IMR-90 (cell line): ENCODE measurements at regions not wholly inside any gene's neighbourhood (a gene's known extent, or its start where the extent isn't known, plus 50 kb on each side); places are given as distances from the start of the nearest gene placed in this dataset.

Experiments
- ATAC-seq: fragments of 200-7000 bp; cut with Tn5 transposase; 2 replicates; pipeline ENCODE4 v1.9.1; 2020; ENCODE audit warnings: low read depth, mild to moderate bottlenecking, moderate library complexity
- BruUV-seq: library from RNA; stranded (reverse); fragments of 400-500 nt; replicated peaks from 2 replicates; lab custom pipeline; 2021; lab: Mats Ljungman, UMichigan
- CTCF ChIA-PET: fragments of 300-600 bp; formaldehyde crosslinking; extraction: SDS; loops from one replicate; lab custom pipeline; 2021; ENCODE audit warnings: antibody characterized with exemption; lab: Yijun Ruan, JAX
- POLR2A ChIA-PET: fragments of 300-600 bp; sonication (Branson Sonifier 250); formaldehyde crosslinking; loops from one replicate; lab custom pipeline; 2022; ENCODE audit warnings: antibody characterized with exemption; ENCODE audit not compliant: unreplicated experiment; lab: Charles Lee
- DNase-seq: peaks from one replicate; pipeline ENCODE4 v3.0.0; 2013
- H2AFZ ChIP-seq: replicated peaks from 2 replicates; pipeline ENCODE3; 2013; ENCODE audit warnings: low read length, mild to moderate bottlenecking; ENCODE audit not compliant: poor library complexity
- H2AK5ac ChIP-seq: 2 replicates; pipeline ENCODE4 v1.6.1; 2013; ENCODE audit warnings: low read depth, low read length, inconsistent platforms
- H2AK9ac ChIP-seq: replicated peaks from 2 replicates; pipeline ENCODE3; 2013; ENCODE audit warnings: mild to moderate bottlenecking, low read depth, low read length, moderate library complexity; ENCODE audit not compliant: poor library complexity
- H2BK120ac ChIP-seq: 2 replicates; pipeline ENCODE4 v1.6.1; 2013; ENCODE audit warnings: low read depth, low read length, inconsistent platforms
- H2BK15ac ChIP-seq: 3 replicates; pipeline ENCODE4 v1.6.1; 2013; ENCODE audit warnings: low read depth, low read length, inconsistent platforms
- H2BK20ac ChIP-seq: 2 replicates; pipeline ENCODE4 v1.6.1; 2013; ENCODE audit warnings: low read depth, mild to moderate bottlenecking, inconsistent platforms, low read length, moderate library complexity
- H2BK5ac ChIP-seq: 2 replicates; pipeline ENCODE4 v1.6.1; 2013; ENCODE audit warnings: mild to moderate bottlenecking, low read depth, low read length, inconsistent platforms; ENCODE audit not compliant: poor library complexity, severe bottlenecking
- H3K14ac ChIP-seq: replicated peaks from 2 replicates; pipeline ENCODE4 v1.6.1; 2013; ENCODE audit warnings: low read depth, low read length, inconsistent platforms
- H3K18ac ChIP-seq: 2 replicates; pipeline ENCODE4 v1.6.1; 2013; ENCODE audit warnings: low read depth, low read length, control low read depth
- H3K23ac ChIP-seq: 2 replicates; pipeline ENCODE4 v1.6.1; 2013; ENCODE audit warnings: low read depth, low read length, inconsistent platforms
- H3K27ac ChIP-seq: 2 replicates; pipeline ENCODE4 v1.5.1; 2013; ENCODE audit warnings: mild to moderate bottlenecking, control low read depth, low read length; ENCODE audit not compliant: insufficient read depth
- H3K27me3 ChIP-seq: 2 replicates; pipeline ENCODE4 v1.6.1; 2013; ENCODE audit warnings: low read length; ENCODE audit not compliant: control insufficient read depth, insufficient read depth
- H3K36me3 ChIP-seq: 2 replicates; pipeline ENCODE4 v1.6.1; 2013; ENCODE audit warnings: low read length, mixed read lengths; ENCODE audit not compliant: control insufficient read depth, insufficient read depth
- H3K4ac ChIP-seq: 2 replicates; pipeline ENCODE4 v1.6.1; 2013; ENCODE audit warnings: low read depth, low read length, inconsistent platforms
- H3K4me1 ChIP-seq: 2 replicates; pipeline ENCODE4 v1.6.1; 2013; ENCODE audit warnings: low read length, mixed read lengths; ENCODE audit not compliant: control insufficient read depth, insufficient read depth
- H3K4me2 ChIP-seq: 2 replicates; pipeline ENCODE4 v1.6.1; 2013; ENCODE audit warnings: low read depth, mild to moderate bottlenecking, control low read depth, low read length, moderate library complexity
- H3K4me3 ChIP-seq: 2 replicates; pipeline ENCODE4 v1.5.1; 2013; ENCODE audit warnings: low read depth, mild to moderate bottlenecking, control low read depth, low read length, moderate library complexity; ENCODE audit not compliant: insufficient read depth
- H3K56ac ChIP-seq: 2 replicates; pipeline ENCODE4 v1.6.1; 2013; ENCODE audit warnings: low read length, inconsistent platforms; ENCODE audit not compliant: insufficient read depth; ENCODE audit errors: extremely low read depth
- H3K79me1 ChIP-seq, 2 experiments: 2 replicates each; pipeline ENCODE4 v1.6.1; 2013; ENCODE audit warnings: low read length in 2 of 2, inconsistent platforms in 1 of 2, low read depth in 1 of 2
- H3K9ac ChIP-seq: 2 replicates; pipeline ENCODE4 v1.6.1; 2013; ENCODE audit warnings: low read depth, low read length, control low read depth
- H3K9me1 ChIP-seq: 2 replicates; pipeline ENCODE4 v1.6.1; 2013; ENCODE audit warnings: low read length, inconsistent platforms; ENCODE audit not compliant: insufficient read depth
- H3K9me3 ChIP-seq: 2 replicates; pipeline ENCODE4 v1.6.1; 2013; ENCODE audit warnings: low read length; ENCODE audit not compliant: control insufficient read depth, insufficient read depth
- H4K20me1 ChIP-seq: 2 replicates; pipeline ENCODE4 v1.6.1; 2013; ENCODE audit warnings: low read length, inconsistent platforms; ENCODE audit not compliant: insufficient read depth
- H4K5ac ChIP-seq: 2 replicates; pipeline ENCODE4 v1.6.1; 2013; ENCODE audit warnings: mild to moderate bottlenecking, low read depth, low read length, control low read depth
- H4K8ac ChIP-seq, 2 experiments: 2 replicates each; pipeline ENCODE4 v1.6.1; 2013; ENCODE audit warnings: low read depth in 2 of 2, low read length in 2 of 2, control low read depth in 1 of 2, inconsistent platforms in 1 of 2
- H4K91ac ChIP-seq: 2 replicates; pipeline ENCODE4 v1.6.1; 2013; ENCODE audit warnings: low read depth, low read length, inconsistent platforms; ENCODE audit not compliant: insufficient read depth
- BHLHE40 ChIP-seq: fragments of 150-350 bp; IDR thresholded peaks from 2 replicates; pipeline ENCODE4 v1.6.1; 2016; ENCODE audit warnings: mild to moderate bottlenecking, low read depth, low read length
- FOS ChIP-seq: fragments of 150-350 bp; IDR thresholded peaks from 2 replicates; pipeline ENCODE4 v1.6.1; 2016; ENCODE audit warnings: low read depth, low read length
- MAFK ChIP-seq: IDR thresholded peaks from 2 replicates; pipeline ENCODE4 v1.6.1; 2012; ENCODE audit warnings: low read depth, low read length, improper control_type of control experiment
- MXI1 ChIP-seq: IDR thresholded peaks from 2 replicates; pipeline ENCODE4 v1.6.1; 2012; ENCODE audit warnings: low read depth, mild to moderate bottlenecking, low read length, moderate library complexity, borderline replicate concordance
- NFE2L2 ChIP-seq: fragments of 150-350 bp; IDR thresholded peaks from 2 replicates; pipeline ENCODE4 v1.6.1; 2016; ENCODE audit warnings: low read depth, mild to moderate bottlenecking, low read length
- RAD21 ChIP-seq: IDR thresholded peaks from 2 replicates; pipeline ENCODE4 v1.6.1; 2012; ENCODE audit warnings: low read length, improper control_type of control experiment
- SMC3 ChIP-seq: fragments of 150-350 bp; IDR thresholded peaks from 2 replicates; pipeline ENCODE4 v1.6.1; 2016; ENCODE audit warnings: low read depth, mild to moderate bottlenecking, antibody characterized with exemption, low read length, moderate library complexity
- WGBS, 2 experiments: methylation state at CpG; one replicate each; pipeline versions ENCODE4 v1.1.5 to v1.1.7; 2013; ENCODE audit warnings: missing lambda C conversion rate in 2 of 2; ENCODE audit not compliant: insufficient read length in 1 of 2; ENCODE audit errors: extremely low coverage in 2 of 2; 5-methylcytosine and 5-hydroxymethylcytosine counted together
- dilution Hi-C: fragments of 300-500 bp; cut with HindIII; formaldehyde crosslinking; loops from one replicate; pipeline ENCODE4 v1.14.3; 2018; ENCODE audit warnings: low sequenced_read_pairs; ENCODE audit not compliant: unreplicated experiment
- in situ Hi-C: fragments of 300-500 bp; cut with MboI; formaldehyde crosslinking; loops from 3 replicates; pipeline ENCODE4 v1.14.3; 2019; ENCODE audit warnings: low sequenced_read_pairs, inconsistent platforms, mixed read lengths
- intact Hi-C: fragments of 100-400 bp; cut with micrococcal nuclease; formaldehyde crosslinking; loops from 2 replicates; pipeline ENCODE4 v1.10.0; 2022

DNA sequence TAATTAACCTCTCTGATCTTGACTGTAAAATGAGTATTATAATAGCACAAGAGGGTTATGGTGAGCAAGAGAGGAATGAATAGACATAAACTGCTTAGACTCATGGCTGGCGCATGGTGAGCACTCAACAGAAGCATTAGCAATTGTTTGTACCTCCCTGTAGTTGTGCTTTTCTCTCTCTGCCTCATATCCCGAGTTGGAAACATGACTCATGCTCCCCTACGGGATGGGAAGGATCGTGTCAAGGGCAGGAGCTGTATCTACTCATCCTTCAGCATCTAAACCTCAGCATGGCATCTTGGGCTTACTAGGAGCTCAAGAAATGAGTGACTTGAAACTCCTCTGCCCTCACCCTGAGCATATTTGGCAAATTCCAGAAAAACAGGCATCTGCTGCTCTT is 299.6 kb downstream of the MAP2K4 start:
- Histone ChIP-seq H3K9me1 (peaks cover 15% of the 10 kb centered on the region), H4K8ac (peak overlapping the region in 1 of 2 experiments; percentile 49; a peak in 2 of 4 replicates), H3K14ac (peak overlapping the region; percentile 10; the same call in 1 of the 2 replicates), H4K5ac (peak overlapping the region; percentile 59; the same call in 1 of the 2 replicates), H3K18ac (peak overlapping the region; percentile 31; the same call in 1 of the 2 replicates), H3K9me3 (no peaks in the 10 kb centered on the region), H3K36me3 (no peaks in the 10 kb centered on the region), H3K4me3 (no peak overlapping the region), H3K79me1 (no peaks in the 10 kb centered on the region), H2AK9ac (peak overlapping the region; percentile 14), H3K56ac (no peak overlapping the region), H2BK120ac (peak overlapping the region; percentile 62), H2BK5ac (peak overlapping the region; percentile 83), H3K27me3 (no peaks in the 10 kb centered on the region), H3K23ac (no peak overlapping the region), H3K4me2 (no peak overlapping the region), H4K20me1 (no peaks in the 10 kb centered on the region), H3K4me1 (peaks cover 14% of the 10 kb centered on the region), H2BK15ac (peak overlapping the region; percentile 74; the same call in 1 of the 3 replicates), H2BK20ac (peak overlapping the region; percentile 65), H4K91ac (peak overlapping the region; percentile 42; the same call in 1 of the 2 replicates), H3K27ac (no peak overlapping the region), H2AK5ac (no peak overlapping the region; the same call in 1 of the 2 replicates), H3K4ac (peak overlapping the region; percentile 56), H3K9ac (no peak overlapping the region), H2AFZ (peak overlapping the region; percentile 54)
- TF ChIP-seq RAD21 (peak; percentile 3; the same call in 1 of the 2 replicates), FOS (peak; percentile 73), SMC3 (no peak), MXI1 (peak; percentile 38; the same call in 1 of the 2 replicates), NFE2L2 (peak; percentile 46; the same call in 1 of the 2 replicates), BHLHE40 (0 out of 2 replicates have a peak, but pooled peaks have one; percentile 9), MAFK (no peak)
- intact Hi-C loops (loop anchor here (2.0 kb wide), 1 partner anchor 347 kb away; no protein-coding TSS in a partner anchor), in situ Hi-C loops (no loop called here), dilution Hi-C loops (no loop called here)
- ATAC-seq (peak; percentile 86), DNase-seq (peak; percentile 91)
- whole genome bisulfite sequencing, 2 experiments, result no CpG with 5 or more reads among the region's 4 CpGs
- no TSS peak for BruUV-seq
- CTCF ChIA-PET, result interaction anchor here (1.6 kb wide), 1 partner anchor 20 kb away, joined by 3 read pairs; no protein-coding TSS in a partner anchor
- POLR2A ChIA-PET, result no interaction called here
